Mucosa of descending colon (tissue), 3 donors: ENCODE measurements at regions not wholly inside any gene's neighbourhood (a gene's known extent, or its start where the extent isn't known, plus 50 kb on each side); places are given as distances from the start of the nearest gene placed in this dataset.

Source experiments
- ATAC-seq: fragments of 200-7000 bp; cut with Tn5 transposase; one replicate; pipeline ENCODE4 v1.9.1; 2020; ENCODE audit warnings: mild to moderate bottlenecking, moderate library complexity
- DNase-seq, 3 donors: peaks; one replicate each; pipeline ENCODE4 v3.0.0-alpha.2; 2020
- H3K36me3 ChIP-seq: fragments of 200-600 bp; one replicate; pipeline ENCODE4 v1.8.0; 2021; ENCODE audit warnings: low read depth, mild to moderate bottlenecking
- H3K4me1 ChIP-seq: fragments of 200-600 bp; one replicate; pipeline ENCODE4 v1.8.0; 2021; ENCODE audit warnings: low read depth, mild to moderate bottlenecking
- H3K4me3 ChIP-seq: fragments of 200-600 bp; one replicate; pipeline ENCODE4 v1.8.0; 2021; ENCODE audit warnings: mild to moderate bottlenecking
- H3K9me3 ChIP-seq: fragments of 200-600 bp; one replicate; pipeline ENCODE4 v1.8.0; 2021; ENCODE audit warnings: mild to moderate bottlenecking
- CTCF ChIP-seq: fragments of 200-600 bp; IDR thresholded peaks from one replicate; pipeline ENCODE4 v1.8.0; 2022; ENCODE audit warnings: antibody characterized with exemption, mild to moderate bottlenecking
- intact Hi-C, 2 donors: fragments of 100-400 bp; cut with DNase I in 1 of 2; cut with micrococcal nuclease in 1 of 2; formaldehyde crosslinking; loops; one replicate each; pipeline versions ENCODE4 v1.11.0 to v1.11.1; 2022; cut with DNase I, micrococcal nuclease
- donor health status: DM: no; HTN: no; CAD: no; lungs with moderate emphysema.
- donor health status: DM: no; HTN: no; CAD: no.
- donor health status: DM: no; HTN: yes; CAD: no.

- no peak overlapping the region for H3K4me3 ChIP-seq
- no peaks in the 10 kb centered on the region for H3K9me3 ChIP-seq
- no peak for DNase-seq
- intact Hi-C loops, result no loop called here
- H3K36me3 ChIP-seq, result no peaks in the 10 kb centered on the region
- no peaks in the 10 kb centered on the region for H3K4me1 ChIP-seq
- no peak for ATAC-seq
- TF ChIP-seq CTCF, result no peak
Measured at GRCh38 chr5:13470263-13470662, 474.2 kb downstream of the DNAH5 start.

GRCh38 chr5:13464532-13465193, 479.8 kb downstream of the DNAH5 start:
- no peak for DNase-seq
- intact Hi-C loops, result no loop called here
- Histone ChIP-seq H3K4me3 (no peak overlapping the region), H3K9me3 (no peaks in the 10 kb centered on the region), H3K4me1 (no peaks in the 10 kb centered on the region), H3K36me3 (no peaks in the 10 kb centered on the region)
- no peak for TF ChIP-seq CTCF
- no peak for ATAC-seq

- intact Hi-C loops, result no loop called here
- Histone ChIP-seq H3K4me1 (no peaks in the 10 kb centered on the region), H3K9me3 (no peaks in the 10 kb centered on the region), H3K36me3 (no peaks in the 10 kb centered on the region), H3K4me3 (no peak overlapping the region)
- no peak for ATAC-seq
- no peak for TF ChIP-seq CTCF
- DNase-seq, result no peak
Measured at GRCh38 chr5:13460587-13460986, 483.9 kb downstream of the DNAH5 start.

GRCh38 chr5:13454050-13454449, 490.4 kb downstream of the DNAH5 start:
- no peaks in the 10 kb centered on the region for H3K4me1 ChIP-seq
- intact Hi-C loops, result no loop called here
- DNase-seq, result no peak
- H3K9me3 ChIP-seq, result no peaks in the 10 kb centered on the region
- ATAC-seq, result no peak
- H3K36me3 ChIP-seq, result no peaks in the 10 kb centered on the region
- H3K4me3 ChIP-seq, result no peak overlapping the region
- no peak for TF ChIP-seq CTCF

- TF ChIP-seq CTCF, result no peak
- Histone ChIP-seq H3K4me3 (no peak overlapping the region), H3K9me3 (no peaks in the 10 kb centered on the region), H3K4me1 (no peaks in the 10 kb centered on the region), H3K36me3 (no peaks in the 10 kb centered on the region)
- DNase-seq (no peak), ATAC-seq (no peak)
- intact Hi-C loops, result no loop called here
Measured at GRCh38 chr5:13448843-13449242, 495.6 kb downstream of the DNAH5 start.

- intact Hi-C loops, result no loop called here
- no peak for ATAC-seq
- no peak overlapping the region for H3K4me3 ChIP-seq
- no peaks in the 10 kb centered on the region for H3K36me3 ChIP-seq
- no peak for TF ChIP-seq CTCF
- H3K4me1 ChIP-seq, result no peaks in the 10 kb centered on the region
- peaks cover 5% of the 10 kb centered on the region for H3K9me3 ChIP-seq
- DNase-seq, result no peak
Measured at GRCh38 chr5:13439430-13439829, 505.1 kb downstream of the DNAH5 start.
